Hematopoietic multipotent progenitor cell treated with erythropoietin and hydrocortisone succinate and interleukin-3 and kit ligand, for 17 days (in vitro differentiated cells): ENCODE measurements at regions not wholly inside any gene's neighbourhood (a gene's known extent, or its start where the extent isn't known, plus 50 kb on each side); places are given as distances from the start of the nearest gene placed in this dataset.
"Not testable (repeated sequence)": the region's sequence is repeated elsewhere in the genome, so short reads cannot be mapped to it uniquely, and the experiment has no call there.

ENCODE experiments used
- DNase-seq: peaks from one replicate; pipeline ENCODE4 v3.0.0-alpha.2; 2015; ENCODE audit warnings: low spot score

GRCh38 chr3:59191651-59192050, 141.8 kb upstream of the CFAP20DC start:
- no peak for DNase-seq

GRCh38 chr3:59189939-59190338, 140.1 kb upstream of the CFAP20DC start:
- DNase-seq, result no peak

- no peak for DNase-seq
Observed at GRCh38 chr3:59189526-59189925, 139.7 kb upstream of the CFAP20DC start.

GRCh38 chr3:59186725-59187124, 136.9 kb upstream of the CFAP20DC start:
- DNase-seq, result no peak

- no peak for DNase-seq
Observed at GRCh38 chr3:59185591-59186369, 136.0 kb upstream of the CFAP20DC start.

GRCh38 chr3:59180006-59180405, 130.2 kb upstream of the CFAP20DC start:
- no peak for DNase-seq

- DNase-seq, result no peak
Observed at GRCh38 chr3:59178698-59179097, 128.9 kb upstream of the CFAP20DC start.

GRCh38 chr3:59171491-59171890, 121.7 kb upstream of the CFAP20DC start:
- DNase-seq, result no peak

GRCh38 chr3:59170166-59170565, 120.3 kb upstream of the CFAP20DC start:
- not testable (repeated sequence) for DNase-seq

GRCh38 chr3:59167756-59168155, 117.9 kb upstream of the CFAP20DC start:
- no peak for DNase-seq

GRCh38 chr3:59163953-59164352, 114.1 kb upstream of the CFAP20DC start:
- DNase-seq, result no peak

GRCh38 chr3:59161048-59161447, 111.2 kb upstream of the CFAP20DC start:
- no peak for DNase-seq

GRCh38 chr3:59160133-59160746, 110.4 kb upstream of the CFAP20DC start:
- DNase-seq, result no peak

GRCh38 chr3:59153648-59154047, 103.8 kb upstream of the CFAP20DC start:
- no peak for DNase-seq

GRCh38 chr3:59152943-59153342, 103.1 kb upstream of the CFAP20DC start:
- DNase-seq, result no peak

- DNase-seq, result no peak
Observed at GRCh38 chr3:59150039-59150438, 100.2 kb upstream of the CFAP20DC start.

- DNase-seq, result no peak
Observed at GRCh38 chr3:59149166-59149565, 99.3 kb upstream of the CFAP20DC start.

- no peak for DNase-seq
Observed at GRCh38 chr3:59143447-59143846, 93.6 kb upstream of the CFAP20DC start.

- no peak for DNase-seq
Observed at GRCh38 chr3:59142556-59142955, 92.7 kb upstream of the CFAP20DC start.

GRCh38 chr3:59138966-59139365, 89.1 kb upstream of the CFAP20DC start:
- no peak for DNase-seq

- DNase-seq, result no peak
Observed at GRCh38 chr3:59137415-59137814, 87.6 kb upstream of the CFAP20DC start.

- DNase-seq, result no peak
Observed at GRCh38 chr3:59136081-59136480, 86.3 kb upstream of the CFAP20DC start.

- DNase-seq, result no peak
Observed at GRCh38 chr3:59135096-59135495, 85.3 kb upstream of the CFAP20DC start.

- DNase-seq, result no peak
Observed at GRCh38 chr3:59133311-59133710, 83.5 kb upstream of the CFAP20DC start.
